Loucy (cell line): ENCODE measurements at regions not wholly inside any gene's neighbourhood (a gene's known extent, or its start where the extent isn't known, plus 50 kb on each side); places are given as distances from the start of the nearest gene placed in this dataset.

Experiments
- H2AFZ ChIP-seq: fragments of 200-600 bp; sonication (generic); 2 replicates; pipeline ENCODE4 v1.6.0; 2016; ENCODE audit warnings: antibody characterized with exemption, mild to moderate bottlenecking, low read length, moderate library complexity
- H3F3A ChIP-seq: fragments of 200-600 bp; 2 replicates; pipeline ENCODE4 v1.6.0; 2016; ENCODE audit warnings: antibody characterized with exemption, low read depth, mild to moderate bottlenecking
- H3K27me3 ChIP-seq: fragments of 200-600 bp; sonication (generic); 2 replicates; pipeline ENCODE4 v1.6.1; 2014; ENCODE audit warnings: low read length, mild to moderate bottlenecking; ENCODE audit not compliant: insufficient read depth, poor library complexity, severe bottlenecking
- H3K36me3 ChIP-seq: fragments of 200-600 bp; sonication (generic); 2 replicates; pipeline ENCODE4 v1.6.1; 2016; ENCODE audit warnings: low read length; ENCODE audit not compliant: insufficient read depth
- H3K4me1 ChIP-seq: fragments of 200-600 bp; sonication (generic); 2 replicates; pipeline ENCODE4 v1.5.1; 2014; ENCODE audit warnings: low read length, mild to moderate bottlenecking; ENCODE audit not compliant: insufficient read depth, poor library complexity, severe bottlenecking
- H3K4me2 ChIP-seq: fragments of 200-600 bp; sonication (generic); 2 replicates; pipeline ENCODE4 v1.6.0; 2014; ENCODE audit warnings: antibody characterized with exemption, low read length, low read depth, mild to moderate bottlenecking; ENCODE audit not compliant: poor library complexity, severe bottlenecking
- H3K4me3 ChIP-seq: fragments of 200-600 bp; sonication (generic); 2 replicates; pipeline ENCODE4 v1.5.1; 2014; ENCODE audit warnings: low read length, mild to moderate bottlenecking, mixed read lengths; ENCODE audit not compliant: poor library complexity, severe bottlenecking
- H3K79me2 ChIP-seq: fragments of 200-600 bp; sonication (generic); 2 replicates; pipeline ENCODE4 v1.6.1; 2014; ENCODE audit warnings: low read length; ENCODE audit not compliant: insufficient read depth
- H3K9ac ChIP-seq: fragments of 200-600 bp; sonication (generic); 2 replicates; pipeline ENCODE4 v1.6.0; 2014; ENCODE audit warnings: mild to moderate bottlenecking, low read depth, low read length, moderate library complexity; ENCODE audit not compliant: poor library complexity, severe bottlenecking
- H3K9me2 ChIP-seq: fragments of 200-600 bp; sonication (generic); replicated peaks from 2 replicates; pipeline ENCODE4 v1.6.1; 2016; ENCODE audit warnings: low read depth, low read length, mixed read lengths
- H3K9me3 ChIP-seq: fragments of 200-600 bp; sonication (generic); 2 replicates; pipeline ENCODE4 v1.6.1; 2014; ENCODE audit warnings: mild to moderate bottlenecking, antibody characterized with exemption, low read length, low read depth; ENCODE audit not compliant: insufficient read depth
- H4K20me1 ChIP-seq: fragments of 200-600 bp; sonication (generic); 2 replicates; pipeline ENCODE4 v1.6.0; 2014; ENCODE audit warnings: antibody characterized with exemption, low read length, mild to moderate bottlenecking; ENCODE audit not compliant: insufficient read depth, poor library complexity, severe bottlenecking
- CTCF ChIP-seq: fragments of 200-600 bp; sonication (generic); conservative IDR thresholded peaks from 2 replicates; pipeline ENCODE4 v1.5.1; 2014; ENCODE audit warnings: mild to moderate bottlenecking, antibody characterized with exemption, low read length
- EZH2phosphoT487 ChIP-seq: fragments of 200-600 bp; IDR thresholded peaks from 2 replicates; pipeline ENCODE4 v1.6.1; 2018; ENCODE audit warnings: antibody characterized with exemption, mild to moderate bottlenecking, moderate library complexity, borderline replicate concordance

- Histone ChIP-seq H3K27me3 (no peaks in the 10 kb centered on the region), H3K79me2 (no peaks in the 10 kb centered on the region), H3K4me2 (no peak overlapping the region), H3K36me3 (no peaks in the 10 kb centered on the region), H2AFZ (no peak overlapping the region), H4K20me1 (no peaks in the 10 kb centered on the region), H3K4me3 (no peak overlapping the region), H3K9me2 (no peaks in the 10 kb centered on the region), H3K9ac (no peak overlapping the region), H3K9me3 (no peaks in the 10 kb centered on the region), H3K4me1 (peaks cover 4% of the 10 kb centered on the region), H3F3A (no peaks in the 10 kb centered on the region)
- TF ChIP-seq EZH2phosphoT487 (no peak), CTCF (no peak)
Observed at GRCh38 chr5:14971873-14972272, 100.3 kb upstream of the ANKH start.

DNA sequence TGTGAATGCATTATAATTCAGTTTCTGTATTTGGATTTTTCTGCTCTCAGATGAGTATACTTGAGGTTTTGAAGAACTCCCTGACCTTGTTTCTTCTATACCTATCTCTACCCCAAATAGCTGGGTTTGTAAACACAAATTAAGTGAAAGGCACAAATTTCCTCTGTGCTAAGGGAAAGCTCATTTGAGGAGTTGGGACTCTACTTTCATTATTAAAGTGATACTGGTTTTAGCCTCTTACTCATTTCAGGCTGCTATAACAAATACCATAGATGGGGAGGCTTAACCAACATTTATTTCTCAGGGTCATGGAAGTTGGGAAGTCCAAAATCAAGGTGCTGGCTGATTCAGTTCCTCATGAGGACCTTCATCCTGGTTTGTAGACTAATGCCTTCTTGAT lies 97.2 kb upstream of the ANKH start:
- Histone ChIP-seq H2AFZ (no peak overlapping the region), H3K27me3 (no peaks in the 10 kb centered on the region), H3K4me3 (no peak overlapping the region), H3F3A (no peaks in the 10 kb centered on the region), H3K9ac (no peak overlapping the region), H3K9me3 (no peaks in the 10 kb centered on the region), H3K4me2 (no peak overlapping the region), H3K9me2 (no peaks in the 10 kb centered on the region), H4K20me1 (no peaks in the 10 kb centered on the region), H3K36me3 (no peaks in the 10 kb centered on the region), H3K79me2 (no peaks in the 10 kb centered on the region), H3K4me1 (peaks cover 4% of the 10 kb centered on the region)
- no peak for TF ChIP-seq CTCF

DNA sequence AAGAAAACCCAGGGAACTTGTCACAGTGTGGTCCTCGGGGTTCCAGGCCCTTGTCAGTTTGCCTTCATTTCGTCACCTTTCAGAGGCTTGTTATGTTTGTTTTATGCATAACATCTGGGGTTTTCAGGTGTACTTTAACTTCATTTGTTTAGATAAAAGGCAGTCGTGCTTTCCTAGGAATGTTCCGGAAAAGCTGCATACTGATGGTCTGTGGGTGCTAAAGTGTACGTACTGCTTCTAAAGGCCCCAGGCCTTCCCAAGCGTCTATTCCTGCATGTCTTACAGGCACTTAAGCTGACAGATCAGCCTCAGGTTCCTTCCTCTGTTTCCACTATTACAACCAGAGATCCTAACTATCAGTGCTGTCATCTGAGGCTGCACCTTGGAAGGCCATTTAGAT lies 95.6 kb upstream of the ANKH start:
- no peak overlapping the region for H2AFZ ChIP-seq
- no peaks in the 10 kb centered on the region for H3K27me3 ChIP-seq
- no peaks in the 10 kb centered on the region for H3K9me2 ChIP-seq
- TF ChIP-seq CTCF, result no peak
- no peak for TF ChIP-seq EZH2phosphoT487
- no peak overlapping the region for H3K4me2 ChIP-seq
- H3K4me3 ChIP-seq, result no peak overlapping the region
- no peak overlapping the region for H3K9ac ChIP-seq
- H3K36me3 ChIP-seq, result no peaks in the 10 kb centered on the region
- H3K4me1 ChIP-seq, result peaks cover 4% of the 10 kb centered on the region
- H3K9me3 ChIP-seq, result no peaks in the 10 kb centered on the region
- no peaks in the 10 kb centered on the region for H3F3A ChIP-seq
- H4K20me1 ChIP-seq, result no peaks in the 10 kb centered on the region
- H3K79me2 ChIP-seq, result no peaks in the 10 kb centered on the region
